Natural killer cell (primary cell): ENCODE measurements at regions not wholly inside any gene's neighbourhood (a gene's known extent, or its start where the extent isn't known, plus 50 kb on each side); places are given as distances from the start of the nearest gene placed in this dataset.

ENCODE experiments used
- ATAC-seq, 3 donors: fragments of 150-1000 bp in 2 of 3; fragments of 200-7000 bp in 1 of 3; cut with Tn5 transposase; 1 replicate in 1 of 3; 2 replicates in 2 of 3; pipeline ENCODE4 v1.10.0; 2021; ENCODE audit warnings: mild to moderate bottlenecking in 2 of 3, moderate library complexity in 2 of 3
- DNase-seq, 2 donors: peaks; one replicate each; pipeline versions ENCODE4 v3.0.0 to v3.0.0-alpha.2; 2013 to 2021; ENCODE audit warnings: mixed read lengths in 1 of 2
- H3K27ac ChIP-seq: one replicate; pipeline ENCODE4 v1.5.1; 2013; ENCODE audit warnings: mild to moderate bottlenecking, low read length
- H3K27me3 ChIP-seq: one replicate; pipeline ENCODE4 v1.6.1; 2013; ENCODE audit warnings: low read length; ENCODE audit not compliant: control insufficient read depth, insufficient read depth
- H3K36me3 ChIP-seq: one replicate; pipeline ENCODE4 v1.6.1; 2013; ENCODE audit warnings: low read length; ENCODE audit not compliant: control insufficient read depth, insufficient read depth
- H3K4me1 ChIP-seq: one replicate; pipeline ENCODE4 v1.6.1; 2013; ENCODE audit warnings: low read length; ENCODE audit not compliant: control insufficient read depth, insufficient read depth
- H3K4me3 ChIP-seq: one replicate; pipeline ENCODE4 v1.5.1; 2013; ENCODE audit warnings: low read length
- H3K9me3 ChIP-seq: one replicate; pipeline ENCODE4 v1.6.1; 2013; ENCODE audit warnings: low read length; ENCODE audit not compliant: control insufficient read depth, insufficient read depth
- H3K27ac Mint-ChIP-seq, 2 donors: one replicate each; pipeline ENCODE4 v1.8.0; 2022; ENCODE audit warnings: mild to moderate bottlenecking in 2 of 2, mixed read lengths in 2 of 2, moderate library complexity in 1 of 2
- H3K27me3 Mint-ChIP-seq, 2 donors: one replicate each; pipeline ENCODE4 v1.8.0; 2022; ENCODE audit warnings: low read depth in 2 of 2, mixed read lengths in 2 of 2
- H3K36me3 Mint-ChIP-seq: one replicate; pipeline ENCODE4 v1.8.0; 2022; ENCODE audit warnings: mixed read lengths
- H3K4me1 Mint-ChIP-seq, 2 donors: one replicate each; pipeline ENCODE4 v1.8.0; 2022; ENCODE audit warnings: mixed read lengths in 2 of 2
- H3K4me3 Mint-ChIP-seq: one replicate; pipeline ENCODE4 v1.8.0; 2022; ENCODE audit warnings: mild to moderate bottlenecking, moderate library complexity, mixed read lengths
- H3K9me3 Mint-ChIP-seq, 2 donors: one replicate each; pipeline ENCODE4 v1.8.0; 2022; ENCODE audit warnings: mixed read lengths in 2 of 2
- CTCF ChIP-seq: fragments of 200-600 bp; IDR thresholded peaks from one replicate; pipeline ENCODE4 v1.8.0; 2022; ENCODE audit warnings: antibody characterized with exemption
- WGBS: methylation state at CpG from one replicate; pipeline ENCODE4 v1.1.7; 2013; ENCODE audit warnings: missing lambda C conversion rate; ENCODE audit not compliant: insufficient coverage; 5-methylcytosine and 5-hydroxymethylcytosine counted together
- intact Hi-C: fragments of 100-400 bp; cut with micrococcal nuclease; formaldehyde crosslinking; loops from one replicate; pipeline ENCODE4 v1.14.2; 2022

- Histone ChIP-seq H3K27ac (no peak overlapping the region), H3K27me3 (peaks cover 2% of the 10 kb centered on the region), H3K4me3 (no peak overlapping the region), H3K9me3 (no peaks in the 10 kb centered on the region), H3K4me1 (peaks cover 15% of the 10 kb centered on the region), H3K36me3 (no peaks in the 10 kb centered on the region)
- no peaks in the 10 kb centered on the region for H3K36me3 Mint-ChIP-seq
- H3K27me3 Mint-ChIP-seq, result peaks cover 25 to 33% of the 10 kb centered on the region in 2 donors
- H3K4me3 Mint-ChIP-seq, result no peak overlapping the region
- ATAC-seq, result no peak
- H3K27ac Mint-ChIP-seq, result no peak overlapping the region
- no peaks in the 10 kb centered on the region for H3K9me3 Mint-ChIP-seq
- intact Hi-C loops, result loop anchor here (5.0 to 10.0 kb wide), 2 partner anchors 100 to 183 kb away; partner anchors contain the start of gene OLIG2
- WGBS, result 30% methylated on average over 7 of the region's 7 CpGs
- no peak for TF ChIP-seq CTCF
- no peak for DNase-seq
- peaks cover 7 to 8% of the 10 kb centered on the region in 2 donors for H3K4me1 Mint-ChIP-seq
These were observed 54.9 kb downstream of the OLIG1 start for GRCh38 chr21:33124889-33125288.

- intact Hi-C loops, result loop anchor here (2.0 to 10.0 kb wide), 4 partner anchors 101 to 293 kb away; partner anchors contain the start of gene OLIG2
- Mint-ChIP-seq H3K36me3 (no peaks in the 10 kb centered on the region), H3K9me3 (no peaks in the 10 kb centered on the region)
These were observed 55.9 kb downstream of the OLIG1 start for GRCh38 chr21:33125680-33126375.

GRCh38 chr21:33126569-33126968 lies 56.6 kb downstream of the OLIG1 start:
- TF ChIP-seq CTCF, result no peak
- Mint-ChIP-seq H3K4me1 (peaks cover 7 to 8% of the 10 kb centered on the region in 2 donors), H3K27ac (no peak overlapping the region), H3K36me3 (no peaks in the 10 kb centered on the region), H3K27me3 (peaks cover 37 to 50% of the 10 kb centered on the region in 2 donors), H3K4me3 (no peak overlapping the region), H3K9me3 (no peaks in the 10 kb centered on the region)
- DNase-seq (no peak), ATAC-seq (no peak)
- peaks cover 15% of the 10 kb centered on the region for H3K4me1 ChIP-seq
- WGBS, result 95% methylated on average over 6 of the region's 7 CpGs
- intact Hi-C loops, result loop anchor here (2.0 to 10.0 kb wide), 4 partner anchors 102 to 294 kb away; partner anchors contain the start of gene OLIG2
- H3K9me3 ChIP-seq, result no peaks in the 10 kb centered on the region
- no peak overlapping the region for H3K27ac ChIP-seq
- H3K4me3 ChIP-seq, result no peak overlapping the region
- H3K27me3 ChIP-seq, result peaks cover 7% of the 10 kb centered on the region
- no peaks in the 10 kb centered on the region for H3K36me3 ChIP-seq

More at GRCh38 chr21:33125680-33126375, 55.9 kb downstream of the OLIG1 start:
- no peak for TF ChIP-seq CTCF
- ATAC-seq (no peak), DNase-seq (no peak)
- no peak overlapping the region for H3K27ac ChIP-seq
- peaks cover 30 to 42% of the 10 kb centered on the region in 2 donors for H3K27me3 Mint-ChIP-seq
- H3K4me1 Mint-ChIP-seq, result peaks cover 7 to 8% of the 10 kb centered on the region in 2 donors
- H3K36me3 ChIP-seq, result no peaks in the 10 kb centered on the region
- no peak overlapping the region for H3K4me3 ChIP-seq
- peaks cover 7% of the 10 kb centered on the region for H3K27me3 ChIP-seq
- no peak overlapping the region for H3K27ac Mint-ChIP-seq
- no peaks in the 10 kb centered on the region for H3K9me3 ChIP-seq
- WGBS, result 92% methylated on average over 8 of the region's 9 CpGs
- H3K4me3 Mint-ChIP-seq, result no peak overlapping the region
- H3K4me1 ChIP-seq, result peaks cover 15% of the 10 kb centered on the region
